Gastrocnemius medialis (tissue), 4 donors: ENCODE measurements at regions not wholly inside any gene's neighbourhood (a gene's known extent, or its start where the extent isn't known, plus 50 kb on each side); places are given as distances from the start of the nearest gene placed in this dataset.

ENCODE experiments used
- ATAC-seq, 2 donors: fragments of 150-250 bp; one replicate each; pipeline ENCODE4 v1.9.1; 2016
- DNase-seq, 2 donors: peaks; one replicate each; pipeline ENCODE4 v3.0.0-alpha.2; 2019
- H3K27ac ChIP-seq, 4 donors: fragments of 200-600 bp; sonication (generic); 1 replicate in 1 of 4; 2 replicates in 3 of 4; pipeline ENCODE4 v1.5.1; 2016 to 2018; ENCODE audit warnings: mild to moderate bottlenecking in 2 of 4, moderate library complexity in 1 of 4
- H3K27me3 ChIP-seq, 3 donors: fragments of 200-600 bp; sonication (generic) in 2 of 3; 1 replicate in 1 of 3; 2 replicates in 2 of 3; pipeline versions ENCODE4 v1.5.1 to v1.6.0; 2016 to 2019; ENCODE audit warnings: mild to moderate bottlenecking in 1 of 3, moderate library complexity in 1 of 3
- H3K36me3 ChIP-seq, 2 donors: fragments of 200-600 bp; sonication (generic) in 1 of 2; one replicate each; pipeline ENCODE4 v1.5.1; 2017 to 2018
- H3K4me1 ChIP-seq, 2 donors: fragments of 200-600 bp; sonication (generic) in 1 of 2; one replicate each; pipeline ENCODE4 v1.5.1; 2016 to 2017; ENCODE audit warnings: mild to moderate bottlenecking in 2 of 2
- H3K4me3 ChIP-seq, 4 donors: fragments of 200-600 bp; sonication (generic) in 3 of 4; 1 replicate in 1 of 4; 2 replicates in 3 of 4; pipeline ENCODE4 v1.5.1; 2016 to 2019; ENCODE audit warnings: mild to moderate bottlenecking in 2 of 4
- H3K9me3 ChIP-seq, 3 donors: fragments of 200-600 bp; sonication (generic) in 2 of 3; 1 replicate in 1 of 3; 2 replicates in 2 of 3; pipeline ENCODE4 v1.5.1; 2016 to 2019
- CTCF ChIP-seq, 5 experiments: fragments of 450-650 bp in 3 of 5; fragments of 200-600 bp in 2 of 5; sonication (generic) in 2 of 5; IDR thresholded peaks in 4 of 5; conservative IDR thresholded peaks in 1 of 5; 1 replicate in 4 of 5; 2 replicates in 1 of 5; pipeline ENCODE4 v1.5.1; 2016 to 2019; ENCODE audit warnings: antibody characterized with exemption in 5 of 5, mild to moderate bottlenecking in 3 of 5, moderate library complexity in 3 of 5
- POLR2A ChIP-seq, 2 donors: fragments of 450-650 bp; IDR thresholded peaks; one replicate each; pipeline ENCODE4 v1.6.1; 2017; ENCODE audit warnings: antibody characterized with exemption in 2 of 2, mild to moderate bottlenecking in 2 of 2, moderate library complexity in 2 of 2
- in situ Hi-C, 4 donors: fragments of 200-750 bp; cut with MboI; loops; one replicate each; pipeline versions ENCODE4 v1.15.0 to v1.8.0; 2017; ENCODE audit warnings: low sequenced_read_pairs in 4 of 4
- intact Hi-C: fragments of 100-400 bp; cut with DNase I; formaldehyde crosslinking; loops from one replicate; pipeline ENCODE4 v1.15.1; 2023; ENCODE audit warnings: low total_unique reads

DNA sequence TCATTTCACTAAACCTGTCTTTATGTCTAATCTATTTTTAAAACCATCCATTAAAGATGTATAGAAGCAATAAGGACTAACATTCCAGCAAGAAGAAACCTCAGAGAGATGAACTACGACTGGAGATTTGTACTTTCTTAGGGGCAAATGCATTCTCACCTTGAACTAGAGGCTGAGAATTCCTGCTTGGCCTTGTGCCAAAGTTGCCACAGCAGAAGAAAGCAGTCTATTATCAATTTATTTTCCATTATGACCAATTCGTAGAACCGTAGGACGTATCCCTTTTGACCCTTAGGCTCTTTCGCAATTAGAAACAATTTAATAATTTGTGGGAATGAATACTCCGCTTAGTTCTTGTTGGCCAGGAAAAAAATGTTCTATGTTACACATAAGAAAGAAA is 1647.4 kb upstream of the CDH9 start:
- Histone ChIP-seq H3K4me1 (no peaks in the 10 kb centered on the region), H3K27me3 (no peaks in the 10 kb centered on the region), H3K36me3 (no peaks in the 10 kb centered on the region), H3K27ac (no peak overlapping the region), H3K9me3 (no peaks in the 10 kb centered on the region), H3K4me3 (no peak overlapping the region)
- intact Hi-C loops: no loop called here
- DNase-seq: no peak
- in situ Hi-C loops: no loop called here
- TF ChIP-seq POLR2A (IDR thresholded peaks at IDR 0.05) (no peak), CTCF (IDR thresholded peaks at IDR 0.05 in 4 of 5, conservative IDR thresholded peaks at IDR 0.05 in 1 of 5) (no peak)
- no peak for ATAC-seq

- ATAC-seq (no peak), DNase-seq (no peak)
- Histone ChIP-seq H3K27me3 (no peaks in the 10 kb centered on the region), H3K4me1 (no peaks in the 10 kb centered on the region), H3K27ac (no peak overlapping the region), H3K36me3 (no peaks in the 10 kb centered on the region), H3K9me3 (no peaks in the 10 kb centered on the region), H3K4me3 (no peak overlapping the region)
- in situ Hi-C loops (no loop called here), intact Hi-C loops (no loop called here)
- TF ChIP-seq CTCF (IDR thresholded peaks at IDR 0.05 in 4 of 5, conservative IDR thresholded peaks at IDR 0.05 in 1 of 5): no peak
- TF ChIP-seq POLR2A (IDR thresholded peaks at IDR 0.05): no peak
Measured at GRCh38 chr5:28678899-28679298, 1640.5 kb upstream of the CDH9 start.

GRCh38 chr5:28666110-28666509 is 1627.7 kb upstream of the CDH9 start:
- Histone ChIP-seq H3K9me3 (no peaks in the 10 kb centered on the region), H3K4me3 (no peak overlapping the region), H3K27me3 (no peaks in the 10 kb centered on the region), H3K4me1 (no peaks in the 10 kb centered on the region), H3K27ac (no peak overlapping the region), H3K36me3 (no peaks in the 10 kb centered on the region)
- in situ Hi-C loops: no loop called here
- TF ChIP-seq POLR2A (IDR thresholded peaks at IDR 0.05) (no peak), CTCF (IDR thresholded peaks at IDR 0.05 in 4 of 5, conservative IDR thresholded peaks at IDR 0.05 in 1 of 5) (no peak)
- no peak for ATAC-seq
- intact Hi-C loops: no loop called here
- DNase-seq: no peak

- no peak overlapping the region for H3K27ac ChIP-seq
- DNase-seq (no peak), ATAC-seq (no peak)
- no peak overlapping the region for H3K4me3 ChIP-seq
- in situ Hi-C loops: no loop called here
- H3K9me3 ChIP-seq: no peaks in the 10 kb centered on the region
- no peak for TF ChIP-seq CTCF (IDR thresholded peaks at IDR 0.05 in 4 of 5, conservative IDR thresholded peaks at IDR 0.05 in 1 of 5)
- TF ChIP-seq POLR2A (IDR thresholded peaks at IDR 0.05): no peak
- intact Hi-C loops: no loop called here
- H3K4me1 ChIP-seq: no peaks in the 10 kb centered on the region
- H3K36me3 ChIP-seq: no peaks in the 10 kb centered on the region
- no peaks in the 10 kb centered on the region for H3K27me3 ChIP-seq
Measured at GRCh38 chr5:28648108-28648507, 1609.7 kb upstream of the CDH9 start.

DNA sequence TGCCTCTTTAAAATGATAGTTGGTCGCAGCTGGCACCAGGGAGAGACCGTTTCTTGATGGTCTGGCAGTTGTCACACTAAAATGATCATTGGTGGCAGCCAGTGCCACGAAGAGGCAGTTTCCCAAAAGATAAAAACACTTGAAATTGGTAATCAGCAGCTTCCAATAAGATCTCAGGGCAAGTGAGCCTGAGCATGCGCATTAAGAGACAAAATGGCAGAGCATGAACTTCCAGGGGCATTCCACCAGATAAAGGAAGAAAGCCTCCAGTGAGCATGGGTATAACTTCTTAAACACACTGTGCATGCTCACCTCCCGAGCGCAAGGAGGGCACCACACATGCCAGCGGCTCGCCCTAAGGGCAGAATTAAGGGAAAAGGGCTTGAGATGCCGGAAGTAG is 1594.2 kb upstream of the CDH9 start:
- in situ Hi-C loops: no loop called here
- TF ChIP-seq CTCF (IDR thresholded peaks at IDR 0.05 in 4 of 5, conservative IDR thresholded peaks at IDR 0.05 in 1 of 5) (no peak), POLR2A (IDR thresholded peaks at IDR 0.05) (no peak)
- ATAC-seq: no peak
- DNase-seq: no peak
- no peaks in the 10 kb centered on the region for H3K9me3 ChIP-seq
- H3K4me1 ChIP-seq: no peaks in the 10 kb centered on the region
- intact Hi-C loops: no loop called here
- no peaks in the 10 kb centered on the region for H3K36me3 ChIP-seq
- no peaks in the 10 kb centered on the region for H3K27me3 ChIP-seq
- no peak overlapping the region for H3K27ac ChIP-seq
- no peak overlapping the region for H3K4me3 ChIP-seq
